IMR-90 (cell line): ENCODE measurements at regions not wholly inside any gene's neighbourhood (a gene's known extent, or its start where the extent isn't known, plus 50 kb on each side); places are given as distances from the start of the nearest gene placed in this dataset.

Experiments
- ATAC-seq: fragments of 200-7000 bp; cut with Tn5 transposase; 2 replicates; pipeline ENCODE4 v1.9.1; 2020; ENCODE audit warnings: low read depth, mild to moderate bottlenecking, moderate library complexity
- BruUV-seq: library from RNA; stranded (reverse); fragments of 400-500 nt; replicated peaks from 2 replicates; lab custom pipeline; 2021; lab: Mats Ljungman, UMichigan
- CTCF ChIA-PET: fragments of 300-600 bp; formaldehyde crosslinking; extraction: SDS; loops from one replicate; lab custom pipeline; 2021; ENCODE audit warnings: antibody characterized with exemption; lab: Yijun Ruan, JAX
- POLR2A ChIA-PET: fragments of 300-600 bp; sonication (Branson Sonifier 250); formaldehyde crosslinking; loops from one replicate; lab custom pipeline; 2022; ENCODE audit warnings: antibody characterized with exemption; ENCODE audit not compliant: unreplicated experiment; lab: Charles Lee
- DNase-seq: peaks from one replicate; pipeline ENCODE4 v3.0.0; 2013
- H2AFZ ChIP-seq: replicated peaks from 2 replicates; pipeline ENCODE3; 2013; ENCODE audit warnings: low read length, mild to moderate bottlenecking; ENCODE audit not compliant: poor library complexity
- H2AK5ac ChIP-seq: 2 replicates; pipeline ENCODE4 v1.6.1; 2013; ENCODE audit warnings: low read depth, low read length, inconsistent platforms
- H2AK9ac ChIP-seq: replicated peaks from 2 replicates; pipeline ENCODE3; 2013; ENCODE audit warnings: mild to moderate bottlenecking, low read depth, low read length, moderate library complexity; ENCODE audit not compliant: poor library complexity
- H2BK120ac ChIP-seq: 2 replicates; pipeline ENCODE4 v1.6.1; 2013; ENCODE audit warnings: low read depth, low read length, inconsistent platforms
- H2BK15ac ChIP-seq: 3 replicates; pipeline ENCODE4 v1.6.1; 2013; ENCODE audit warnings: low read depth, low read length, inconsistent platforms
- H2BK20ac ChIP-seq: 2 replicates; pipeline ENCODE4 v1.6.1; 2013; ENCODE audit warnings: low read depth, mild to moderate bottlenecking, inconsistent platforms, low read length, moderate library complexity
- H2BK5ac ChIP-seq: 2 replicates; pipeline ENCODE4 v1.6.1; 2013; ENCODE audit warnings: mild to moderate bottlenecking, low read depth, low read length, inconsistent platforms; ENCODE audit not compliant: poor library complexity, severe bottlenecking
- H3K14ac ChIP-seq: replicated peaks from 2 replicates; pipeline ENCODE4 v1.6.1; 2013; ENCODE audit warnings: low read depth, low read length, inconsistent platforms
- H3K18ac ChIP-seq: 2 replicates; pipeline ENCODE4 v1.6.1; 2013; ENCODE audit warnings: low read depth, low read length, control low read depth
- H3K23ac ChIP-seq: 2 replicates; pipeline ENCODE4 v1.6.1; 2013; ENCODE audit warnings: low read depth, low read length, inconsistent platforms
- H3K27ac ChIP-seq: 2 replicates; pipeline ENCODE4 v1.5.1; 2013; ENCODE audit warnings: mild to moderate bottlenecking, control low read depth, low read length; ENCODE audit not compliant: insufficient read depth
- H3K27me3 ChIP-seq: 2 replicates; pipeline ENCODE4 v1.6.1; 2013; ENCODE audit warnings: low read length; ENCODE audit not compliant: control insufficient read depth, insufficient read depth
- H3K36me3 ChIP-seq: 2 replicates; pipeline ENCODE4 v1.6.1; 2013; ENCODE audit warnings: low read length, mixed read lengths; ENCODE audit not compliant: control insufficient read depth, insufficient read depth
- H3K4ac ChIP-seq: 2 replicates; pipeline ENCODE4 v1.6.1; 2013; ENCODE audit warnings: low read depth, low read length, inconsistent platforms
- H3K4me1 ChIP-seq: 2 replicates; pipeline ENCODE4 v1.6.1; 2013; ENCODE audit warnings: low read length, mixed read lengths; ENCODE audit not compliant: control insufficient read depth, insufficient read depth
- H3K4me2 ChIP-seq: 2 replicates; pipeline ENCODE4 v1.6.1; 2013; ENCODE audit warnings: low read depth, mild to moderate bottlenecking, control low read depth, low read length, moderate library complexity
- H3K4me3 ChIP-seq: 2 replicates; pipeline ENCODE4 v1.5.1; 2013; ENCODE audit warnings: low read depth, mild to moderate bottlenecking, control low read depth, low read length, moderate library complexity; ENCODE audit not compliant: insufficient read depth
- H3K56ac ChIP-seq: 2 replicates; pipeline ENCODE4 v1.6.1; 2013; ENCODE audit warnings: low read length, inconsistent platforms; ENCODE audit not compliant: insufficient read depth; ENCODE audit errors: extremely low read depth
- H3K79me1 ChIP-seq, 2 experiments: 2 replicates each; pipeline ENCODE4 v1.6.1; 2013; ENCODE audit warnings: low read length in 2 of 2, inconsistent platforms in 1 of 2, low read depth in 1 of 2
- H3K9ac ChIP-seq: 2 replicates; pipeline ENCODE4 v1.6.1; 2013; ENCODE audit warnings: low read depth, low read length, control low read depth
- H3K9me1 ChIP-seq: 2 replicates; pipeline ENCODE4 v1.6.1; 2013; ENCODE audit warnings: low read length, inconsistent platforms; ENCODE audit not compliant: insufficient read depth
- H3K9me3 ChIP-seq: 2 replicates; pipeline ENCODE4 v1.6.1; 2013; ENCODE audit warnings: low read length; ENCODE audit not compliant: control insufficient read depth, insufficient read depth
- H4K20me1 ChIP-seq: 2 replicates; pipeline ENCODE4 v1.6.1; 2013; ENCODE audit warnings: low read length, inconsistent platforms; ENCODE audit not compliant: insufficient read depth
- H4K5ac ChIP-seq: 2 replicates; pipeline ENCODE4 v1.6.1; 2013; ENCODE audit warnings: mild to moderate bottlenecking, low read depth, low read length, control low read depth
- H4K8ac ChIP-seq, 2 experiments: 2 replicates each; pipeline ENCODE4 v1.6.1; 2013; ENCODE audit warnings: low read depth in 2 of 2, low read length in 2 of 2, control low read depth in 1 of 2, inconsistent platforms in 1 of 2
- H4K91ac ChIP-seq: 2 replicates; pipeline ENCODE4 v1.6.1; 2013; ENCODE audit warnings: low read depth, low read length, inconsistent platforms; ENCODE audit not compliant: insufficient read depth
- BHLHE40 ChIP-seq: fragments of 150-350 bp; IDR thresholded peaks from 2 replicates; pipeline ENCODE4 v1.6.1; 2016; ENCODE audit warnings: mild to moderate bottlenecking, low read depth, low read length
- CEBPB ChIP-seq: IDR thresholded peaks from 2 replicates; pipeline ENCODE4 v1.6.1; 2012; ENCODE audit warnings: low read depth, low read length, improper control_type of control experiment
- CTCF ChIP-seq: conservative IDR thresholded peaks from 2 replicates; pipeline ENCODE4 v1.5.1; 2012; ENCODE audit warnings: mild to moderate bottlenecking, low read depth, low read length, improper control_type of control experiment
- ELK1 ChIP-seq: fragments of 150-350 bp; IDR thresholded peaks from 2 replicates; pipeline ENCODE4 v1.6.1; 2016; ENCODE audit warnings: low read depth, mild to moderate bottlenecking, low read length, moderate library complexity, borderline replicate concordance
- FOS ChIP-seq: fragments of 150-350 bp; IDR thresholded peaks from 2 replicates; pipeline ENCODE4 v1.6.1; 2016; ENCODE audit warnings: low read depth, low read length
- MAFK ChIP-seq: IDR thresholded peaks from 2 replicates; pipeline ENCODE4 v1.6.1; 2012; ENCODE audit warnings: low read depth, low read length, improper control_type of control experiment
- MAZ ChIP-seq: IDR thresholded peaks from 2 replicates; pipeline ENCODE4 v1.6.1; 2012; ENCODE audit warnings: low read depth, mild to moderate bottlenecking, low read length, improper control_type of control experiment, moderate library complexity, borderline replicate concordance
- MXI1 ChIP-seq: IDR thresholded peaks from 2 replicates; pipeline ENCODE4 v1.6.1; 2012; ENCODE audit warnings: low read depth, mild to moderate bottlenecking, low read length, moderate library complexity, borderline replicate concordance
- NFE2L2 ChIP-seq: fragments of 150-350 bp; IDR thresholded peaks from 2 replicates; pipeline ENCODE4 v1.6.1; 2016; ENCODE audit warnings: low read depth, mild to moderate bottlenecking, low read length
- POLR2A ChIP-seq: IDR thresholded peaks from 2 replicates; pipeline ENCODE4 v1.6.1; 2012; ENCODE audit warnings: mild to moderate bottlenecking, low read depth, low read length
- RAD21 ChIP-seq: IDR thresholded peaks from 2 replicates; pipeline ENCODE4 v1.6.1; 2012; ENCODE audit warnings: low read length, improper control_type of control experiment
- RCOR1 ChIP-seq: IDR thresholded peaks from 2 replicates; pipeline ENCODE4 v1.6.1; 2012; ENCODE audit warnings: mild to moderate bottlenecking, low read length, improper control_type of control experiment; ENCODE audit not compliant: insufficient replicate concordance
- RFX5 ChIP-seq: IDR thresholded peaks from 2 replicates; pipeline ENCODE4 v1.8.0; 2012; ENCODE audit warnings: low read depth, mild to moderate bottlenecking, low read length, moderate library complexity
- SMC3 ChIP-seq: fragments of 150-350 bp; IDR thresholded peaks from 2 replicates; pipeline ENCODE4 v1.6.1; 2016; ENCODE audit warnings: low read depth, mild to moderate bottlenecking, antibody characterized with exemption, low read length, moderate library complexity
- USF2 ChIP-seq: fragments of 150-350 bp; IDR thresholded peaks from 2 replicates; pipeline ENCODE4 v1.6.1; 2017; ENCODE audit warnings: mild to moderate bottlenecking, antibody characterized with exemption, low read length, low read depth
- WGBS, 2 experiments: methylation state at CpG; one replicate each; pipeline versions ENCODE4 v1.1.5 to v1.1.7; 2013; ENCODE audit warnings: missing lambda C conversion rate in 2 of 2; ENCODE audit not compliant: insufficient read length in 1 of 2; ENCODE audit errors: extremely low coverage in 2 of 2; 5-methylcytosine and 5-hydroxymethylcytosine counted together
- dilution Hi-C: fragments of 300-500 bp; cut with HindIII; formaldehyde crosslinking; loops from one replicate; pipeline ENCODE4 v1.14.3; 2018; ENCODE audit warnings: low sequenced_read_pairs; ENCODE audit not compliant: unreplicated experiment
- in situ Hi-C: fragments of 300-500 bp; cut with MboI; formaldehyde crosslinking; loops from 3 replicates; pipeline ENCODE4 v1.14.3; 2019; ENCODE audit warnings: low sequenced_read_pairs, inconsistent platforms, mixed read lengths
- intact Hi-C: fragments of 100-400 bp; cut with micrococcal nuclease; formaldehyde crosslinking; loops from 2 replicates; pipeline ENCODE4 v1.10.0; 2022

- Histone ChIP-seq H3K23ac (no peak overlapping the region), H2AK5ac (no peak overlapping the region), H2BK20ac (no peak overlapping the region), H4K5ac (no peak overlapping the region), H2BK15ac (no peak overlapping the region), H3K56ac (no peak overlapping the region), H3K4me2 (no peak overlapping the region), H3K4me1 (no peaks in the 10 kb centered on the region), H3K9me1 (no peaks in the 10 kb centered on the region), H3K9me3 (0 out of 2 replicates have a peak, but pooled peaks cover 3% of the 10 kb centered on the region), H3K27ac (no peak overlapping the region), H4K91ac (no peak overlapping the region), H2BK120ac (no peak overlapping the region), H3K36me3 (no peaks in the 10 kb centered on the region), H4K8ac (no peak overlapping the region), H3K9ac (no peak overlapping the region), H2AFZ (no peak overlapping the region), H4K20me1 (no peaks in the 10 kb centered on the region), H3K4ac (no peak overlapping the region), H2BK5ac (no peak overlapping the region), H3K4me3 (no peak overlapping the region), H3K14ac (no peak overlapping the region), H3K18ac (no peak overlapping the region), H3K27me3 (no peaks in the 10 kb centered on the region), H2AK9ac (no peak overlapping the region), H3K79me1 (no peaks in the 10 kb centered on the region)
- dilution Hi-C loops (no loop called here), intact Hi-C loops (no loop called here), in situ Hi-C loops (no loop called here)
- no peak for DNase-seq
- no TSS peak for BruUV-seq
- TF ChIP-seq RFX5 (no peak), CEBPB (no peak), MAZ (no peak), ELK1 (no peak), SMC3 (no peak), POLR2A (no peak), USF2 (no peak), NFE2L2 (no peak), RCOR1 (no peak), MAFK (no peak), RAD21 (no peak), MXI1 (no peak), BHLHE40 (no peak), FOS (no peak), CTCF (no peak)
- ChIA-PET POLR2A (no interaction called here), CTCF (no interaction called here)
- no CpG with 5 or more reads among the region's 1 CpG for WGBS, 2 experiments
- no peak for ATAC-seq
Measured at GRCh38 chr7:88442413-88442812, 135.7 kb upstream of the STEAP4 start.
